GM06990 (cell line): ENCODE measurements at regions not wholly inside any gene's neighbourhood (a gene's known extent, or its start where the extent isn't known, plus 50 kb on each side); places are given as distances from the start of the nearest gene placed in this dataset.

Experiments used
- DNase-seq: peaks from one replicate; pipeline ENCODE4 v3.0.0-alpha.2; 2011; ENCODE audit not compliant: insufficient read length; ENCODE audit errors: extremely low read depth
- H3K27me3 ChIP-seq: replicated peaks from 2 replicates; pipeline ENCODE4 v1.6.0; 2011; ENCODE audit warnings: low read length; ENCODE audit not compliant: control insufficient read depth, insufficient read depth
- H3K36me3 ChIP-seq: 2 replicates; pipeline ENCODE4 v1.5.1; 2011; ENCODE audit warnings: low read length; ENCODE audit not compliant: control insufficient read depth, insufficient read depth
- H3K4me3 ChIP-seq: replicated peaks from 2 replicates; pipeline ENCODE4 v1.5.1; 2011; ENCODE audit warnings: low read depth, mild to moderate bottlenecking, control low read depth, low read length
- TF ChIP-seq, protein P1 (sequence below): IDR thresholded peaks from 2 replicates; pipeline ENCODE4 v1.5.1; 2011; ENCODE audit warnings: low read length, control low read depth, mild to moderate bottlenecking, inconsistent platforms; ENCODE audit not compliant: insufficient read depth, poor library complexity, severe bottlenecking

GRCh38 chr2:146212602-146213001 lies 1632.2 kb upstream of the ACVR2A start:
- no peak for DNase-seq
- TF ChIP-seq, protein P1, sequence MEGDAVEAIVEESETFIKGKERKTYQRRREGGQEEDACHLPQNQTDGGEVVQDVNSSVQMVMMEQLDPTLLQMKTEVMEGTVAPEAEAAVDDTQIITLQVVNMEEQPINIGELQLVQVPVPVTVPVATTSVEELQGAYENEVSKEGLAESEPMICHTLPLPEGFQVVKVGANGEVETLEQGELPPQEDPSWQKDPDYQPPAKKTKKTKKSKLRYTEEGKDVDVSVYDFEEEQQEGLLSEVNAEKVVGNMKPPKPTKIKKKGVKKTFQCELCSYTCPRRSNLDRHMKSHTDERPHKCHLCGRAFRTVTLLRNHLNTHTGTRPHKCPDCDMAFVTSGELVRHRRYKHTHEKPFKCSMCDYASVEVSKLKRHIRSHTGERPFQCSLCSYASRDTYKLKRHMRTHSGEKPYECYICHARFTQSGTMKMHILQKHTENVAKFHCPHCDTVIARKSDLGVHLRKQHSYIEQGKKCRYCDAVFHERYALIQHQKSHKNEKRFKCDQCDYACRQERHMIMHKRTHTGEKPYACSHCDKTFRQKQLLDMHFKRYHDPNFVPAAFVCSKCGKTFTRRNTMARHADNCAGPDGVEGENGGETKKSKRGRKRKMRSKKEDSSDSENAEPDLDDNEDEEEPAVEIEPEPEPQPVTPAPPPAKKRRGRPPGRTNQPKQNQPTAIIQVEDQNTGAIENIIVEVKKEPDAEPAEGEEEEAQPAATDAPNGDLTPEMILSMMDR: no peak

DNA sequence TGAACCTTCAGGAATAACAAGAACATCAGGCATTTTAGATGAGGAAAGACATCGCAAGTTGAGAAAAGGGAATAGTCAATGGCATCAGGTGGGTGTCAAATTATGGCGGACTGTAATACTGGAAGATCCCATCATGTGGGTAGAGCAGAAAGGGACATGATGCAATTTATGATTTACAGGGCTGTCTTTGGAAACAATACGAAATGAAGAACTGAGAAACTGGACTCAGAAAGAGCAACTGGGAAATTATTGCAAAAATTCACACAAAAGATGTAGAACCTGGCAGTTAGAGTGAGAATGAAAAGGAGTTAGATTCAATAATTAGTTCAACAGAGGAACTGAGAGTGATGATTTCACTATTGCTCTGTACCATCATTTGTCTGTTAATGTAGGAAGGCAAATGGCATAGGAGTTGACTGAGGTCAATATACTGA lies 1635.0 kb upstream of the ACVR2A start:
- H3K27me3 ChIP-seq: no peaks in the 10 kb centered on the region
- TF ChIP-seq, protein P1: no peak
- no peak overlapping the region for H3K4me3 ChIP-seq
- DNase-seq: peak; percentile 26
- H3K36me3 ChIP-seq: no peaks in the 10 kb centered on the region

More at GRCh38 chr2:146212602-146213001, 1632.2 kb upstream of the ACVR2A start:
- no peaks in the 10 kb centered on the region for H3K27me3 ChIP-seq
- no peak overlapping the region for H3K4me3 ChIP-seq
- no peaks in the 10 kb centered on the region for H3K36me3 ChIP-seq

- DNase-seq: no peak
- Histone ChIP-seq H3K4me3 (no peak overlapping the region), H3K36me3 (no peaks in the 10 kb centered on the region), H3K27me3 (no peaks in the 10 kb centered on the region)
- TF ChIP-seq, protein P1: no peak
These were observed 1636.9 kb upstream of the ACVR2A start for GRCh38 chr2:146207901-146208300.

DNA sequence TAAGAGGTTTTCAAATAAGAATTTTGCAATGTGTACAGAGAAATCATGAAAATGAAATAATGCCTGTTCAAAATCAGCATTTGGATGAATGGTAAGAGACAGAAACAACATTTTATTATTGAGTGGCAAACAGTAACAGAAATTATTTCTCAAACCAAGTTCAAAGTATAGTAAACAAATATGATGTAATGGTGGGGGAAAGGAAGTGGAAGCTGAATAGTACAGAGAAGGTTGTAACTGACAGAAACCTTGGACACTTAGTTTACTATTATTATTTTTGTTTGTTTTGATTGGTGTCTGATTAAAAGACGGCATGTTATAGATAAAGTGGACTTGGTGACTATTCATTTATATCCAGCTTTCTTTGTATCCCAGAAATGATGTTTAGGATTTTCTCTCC lies 1637.4 kb upstream of the ACVR2A start:
- TF ChIP-seq, protein P1: no peak
- no peaks in the 10 kb centered on the region for H3K36me3 ChIP-seq
- no peaks in the 10 kb centered on the region for H3K27me3 ChIP-seq
- H3K4me3 ChIP-seq: no peak overlapping the region
- no peak for DNase-seq

DNA sequence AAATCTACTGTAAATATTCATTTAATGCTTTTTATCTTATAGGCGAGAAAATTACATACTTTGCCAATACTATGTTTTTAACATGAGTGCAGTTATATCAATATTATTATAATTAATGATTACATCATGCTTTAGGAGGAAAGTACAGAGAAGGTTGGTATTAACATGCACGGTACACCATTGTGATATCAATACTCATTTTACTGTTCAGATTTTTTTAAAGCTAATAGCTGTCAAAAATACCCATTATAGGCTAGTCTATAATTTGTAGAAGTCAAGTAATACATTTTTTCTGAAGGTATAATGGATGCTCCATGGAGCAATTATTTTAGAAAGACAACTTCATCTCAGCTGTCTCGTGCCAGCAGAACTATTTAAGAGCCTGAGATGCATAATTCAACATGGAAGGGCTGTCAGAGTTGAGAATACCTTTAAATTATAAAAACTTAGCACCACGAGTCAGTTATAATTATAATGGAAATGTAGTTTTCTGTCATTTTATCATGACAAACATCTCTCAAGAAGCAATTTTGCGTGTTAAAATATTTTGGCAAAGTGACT lies 1641.7 kb upstream of the ACVR2A start:
- Histone ChIP-seq H3K36me3 (no peaks in the 10 kb centered on the region), H3K27me3 (no peaks in the 10 kb centered on the region), H3K4me3 (no peak overlapping the region)
- TF ChIP-seq, protein P1: no peak
- DNase-seq: no peak

DNA sequence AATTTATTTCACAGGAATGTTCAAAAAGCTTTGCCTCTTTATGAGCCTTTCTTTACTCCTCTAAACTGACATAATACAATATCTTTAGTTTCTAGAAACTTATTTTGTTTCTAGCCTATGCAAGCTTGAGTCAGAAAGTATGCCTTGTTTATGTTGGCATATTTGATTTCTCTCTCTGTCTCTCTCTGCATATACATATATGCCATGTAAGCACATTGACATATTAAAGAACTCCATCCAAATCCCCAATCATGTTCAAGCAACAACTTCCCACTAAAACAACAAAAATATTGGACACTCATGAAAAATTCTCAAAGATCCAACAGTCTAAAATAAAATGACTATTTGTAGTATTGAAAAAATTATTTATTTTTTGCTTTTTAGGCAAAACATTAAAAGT lies 1651.2 kb upstream of the ACVR2A start:
- Histone ChIP-seq H3K36me3 (no peaks in the 10 kb centered on the region), H3K27me3 (no peaks in the 10 kb centered on the region), H3K4me3 (no peak overlapping the region)
- no peak for DNase-seq
- TF ChIP-seq, protein P1: no peak
